ENCODE measurements at regions not wholly inside any gene's neighbourhood (a gene's known extent, or its start where the extent isn't known, plus 50 kb on each side); places are given as distances from the start of the nearest gene placed in this dataset.

DNA sequence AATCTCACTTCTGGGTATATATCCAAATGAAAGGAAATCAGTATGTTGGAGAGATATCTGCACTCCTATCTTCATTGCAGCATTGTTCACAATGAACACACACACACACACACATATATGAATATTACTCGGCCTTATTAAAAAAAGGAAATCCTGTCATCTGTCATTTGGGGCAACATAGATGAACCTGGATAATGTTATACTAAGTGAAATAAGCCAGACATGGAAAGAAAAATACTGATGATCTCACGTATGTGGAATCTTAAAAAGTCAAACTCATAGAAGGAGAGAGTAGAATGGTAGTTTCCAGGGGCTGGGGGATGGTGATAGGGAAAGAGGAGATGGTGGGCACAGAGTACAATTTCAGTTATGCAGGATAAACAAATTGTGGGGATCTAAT lies 100.3 kb downstream of the EMB start:
- Histone ChIP-seq H4K91ac (replicated peaks; ENCODE audit: insufficient read length, low read length) (no peak overlapping the region), H2BK20ac (ENCODE audit: low read length) (no peak overlapping the region), H3K56ac (replicated peaks; ENCODE audit: insufficient read length, low read depth, low read length) (no peak overlapping the region), H3K27me3 (replicated peaks in 1 of 4; ENCODE audit: control insufficient read depth in 3 of 4, extremely low read depth in 1 of 4, insufficient read depth in 3 of 4, low read length in 3 of 4) (no peaks in the 10 kb centered on the region), H3K36me3 (ENCODE audit: control insufficient read depth in 2 of 4, insufficient read depth in 4 of 4, low read length in 3 of 4) (no peaks in the 10 kb centered on the region), H2BK12ac (ENCODE audit: low read depth, low read length) (no peak overlapping the region), H2BK5ac (ENCODE audit: low read depth, low read length) (no peak overlapping the region), H3K4me2 (ENCODE audit: insufficient read depth in 1 of 2, low read depth in 2 of 2, low read length in 2 of 2) (no peak overlapping the region), H3K4me1 (replicated peaks in 1 of 4; ENCODE audit: control insufficient read depth in 3 of 4, insufficient read depth in 4 of 4, low read length in 3 of 4) (no peaks in the 10 kb centered on the region), H4K5ac (ENCODE audit: insufficient read length, low read depth, low read length) (no peak overlapping the region), H3K18ac (ENCODE audit: extremely low read depth, low read length) (no peak overlapping the region), H2BK15ac (ENCODE audit: low read length) (no peak overlapping the region), H3K4ac (replicated peaks; ENCODE audit: insufficient read length, low read depth, low read length) (no peak overlapping the region), H2AFZ (ENCODE audit: low read length) (no peak overlapping the region), H3K27ac (ENCODE audit: low read depth, low read length) (no peak overlapping the region), H3K9ac (replicated peaks in 1 of 4; ENCODE audit: extremely low read depth in 1 of 4, low read depth in 3 of 4, low read length in 3 of 4) (no peak overlapping the region), H4K20me1 (replicated peaks in 1 of 2; ENCODE audit: control insufficient read depth in 1 of 2, insufficient read depth in 2 of 2, low read length in 2 of 2) (no peaks in the 10 kb centered on the region), H3K23ac (ENCODE audit: insufficient read length) (no peak overlapping the region), H3K79me1 (ENCODE audit: low read depth, low read length) (no peaks in the 10 kb centered on the region), H2BK120ac (replicated peaks; ENCODE audit: low read depth, low read length) (no peak overlapping the region), H3K14ac (ENCODE audit: insufficient read length) (no peak overlapping the region), H3K4me3 (ENCODE audit: extremely low read depth in 1 of 4, insufficient read depth in 2 of 4, low read depth in 3 of 4, low read length in 4 of 4) (no peak overlapping the region), H4K8ac (ENCODE audit: extremely low read depth, insufficient read depth, low read length) (no peak overlapping the region), H2AK5ac (ENCODE audit: low read depth, low read length) (no peak overlapping the region), H3K79me2 (ENCODE audit: control insufficient read depth in 1 of 2, insufficient read depth in 2 of 2, low read length in 2 of 2) (no peaks in the 10 kb centered on the region), H3K9me3 (ENCODE audit: insufficient read depth in 2 of 2, low read depth in 1 of 2, low read length in 1 of 2) (peaks cover 23 to 43% of the 10 kb centered on the region in 2 experiments), H3K23me2 (ENCODE audit: low read depth, low read length) (no peaks in the 10 kb centered on the region)
- FAIRE-seq, result no peak
- WGBS, 2 experiments (ENCODE audit: extremely low coverage in 1 of 2, insufficient coverage in 1 of 2, insufficient read length in 1 of 2, insufficient replicate concordance in 2 of 2, low coverage in 1 of 2, low lambda C conversion rate in 2 of 2, missing lambda C conversion rate in 1 of 2), result 75% methylated on average over 2 of the region's 2 CpGs; no CpG with 5 or more reads in 1 of the 2 experiments
- no peak for DNase-seq (ENCODE audit: low read depth in 1 of 2, low spot score in 2 of 2)
- ChIA-PET CTCF (ENCODE audit: partially characterized antibody) (no interaction called here), POLR2A (ENCODE audit: partially characterized antibody) (no interaction called here)
- TF ChIP-seq CHD2 (IDR thresholded peaks at IDR 0.05; ENCODE audit: low read length) (no peak), CBX8 (IDR thresholded peaks at IDR 0.05; ENCODE audit: borderline replicate concordance, low read depth, low read length) (no peak), KDM5A (IDR thresholded peaks at IDR 0.05; ENCODE audit: low read length) (no peak), TEAD4 (IDR thresholded peaks at IDR 0.05; ENCODE audit: low read depth, low read length) (no peak), GTF2F1 (IDR thresholded peaks at IDR 0.05; ENCODE audit: borderline replicate concordance, low read depth, low read length) (no peak), JUND (IDR thresholded peaks at IDR 0.05; ENCODE audit: low read length) (no peak), CEBPB (IDR thresholded peaks at IDR 0.05; ENCODE audit: low read depth, low read length) (no peak)
